Endothelial cell of umbilical vein (primary cell): ENCODE measurements at regions not wholly inside any gene's neighbourhood (a gene's known extent, or its start where the extent isn't known, plus 50 kb on each side); places are given as distances from the start of the nearest gene placed in this dataset.

Experiments
- BruUV-seq: library from RNA; stranded (reverse); fragments of 400-500 nt; replicated peaks from 2 replicates; lab custom pipeline; 2021; lab: Mats Ljungman, UMichigan
- CTCF ChIA-PET: fragments of 300-600, 350-600 bp; sonication (Branson Sonifier 250); formaldehyde crosslinking; loops from one replicate; lab custom pipeline; 2021; ENCODE audit warnings: antibody characterized with exemption, inconsistent platforms; lab: Charles Lee
- POLR2A ChIA-PET: fragments of 300-600, 350-600 bp; sonication (Branson Sonifier 250); formaldehyde crosslinking; loops from one replicate; lab custom pipeline; 2021; ENCODE audit warnings: antibody characterized with exemption, inconsistent platforms; lab: Charles Lee
- DNase-seq: peaks from one replicate; pipeline ENCODE4 v3.0.0-alpha.2; 2011; ENCODE audit warnings: low read depth, low spot score
- FAIRE-seq: peaks from 2 replicates; lab custom pipeline; 2011; peaks lifted over from hg19 to GRCh38; lab: Jason Lieb, UNC
- H2AFZ ChIP-seq: 2 replicates; pipeline ENCODE4 v1.6.0; 2012; ENCODE audit warnings: low read depth, low read length, control low read depth, inconsistent platforms
- H3K27ac ChIP-seq: 2 replicates; pipeline ENCODE4 v1.5.1; 2011; ENCODE audit warnings: low read depth, mild to moderate bottlenecking, control low read depth, low read length, moderate library complexity; ENCODE audit not compliant: insufficient read depth
- H3K27me3 ChIP-seq, 2 experiments: 2 replicates each; pipeline versions ENCODE4 v1.6.0 to v1.6.1; 2011; ENCODE audit warnings: low read length in 2 of 2, mixed read lengths in 1 of 2; ENCODE audit not compliant: control insufficient read depth in 2 of 2, insufficient read depth in 2 of 2
- H3K36me3 ChIP-seq, 2 experiments: 2 replicates in 1 of 2; 3 replicates in 1 of 2; pipeline ENCODE4 v1.5.1; 2011; ENCODE audit warnings: low read length in 2 of 2, mild to moderate bottlenecking in 1 of 2, moderate library complexity in 1 of 2; ENCODE audit not compliant: control insufficient read depth in 2 of 2, insufficient read depth in 2 of 2; ENCODE audit errors: extremely low read depth in 1 of 2
- H3K4me1 ChIP-seq: 3 replicates; pipeline ENCODE4 v1.5.1; 2011; ENCODE audit warnings: mild to moderate bottlenecking, low read length; ENCODE audit not compliant: control insufficient read depth, insufficient read depth; ENCODE audit errors: extremely low read depth
- H3K4me2 ChIP-seq: 2 replicates; pipeline ENCODE4 v1.6.1; 2011; ENCODE audit warnings: low read length, control low read depth, mixed read lengths; ENCODE audit not compliant: insufficient read depth
- H3K4me3 ChIP-seq, 3 experiments: fragments of 200-600 bp in 1 of 3; sonication (generic), shearing (Covaris generic) in 1 of 3; replicated peaks in 1 of 3; 2 replicates each; pipeline ENCODE4 v1.5.1; 2011 to 2016; ENCODE audit warnings: control low read depth in 3 of 3, low read length in 3 of 3, mild to moderate bottlenecking in 2 of 3, inconsistent platforms in 1 of 3, low read depth in 1 of 3, moderate library complexity in 1 of 3; ENCODE audit not compliant: insufficient read depth in 1 of 3
- H3K79me2 ChIP-seq: 2 replicates; pipeline ENCODE4 v1.6.0; 2012; ENCODE audit warnings: low read length, inconsistent platforms; ENCODE audit not compliant: control insufficient read depth, insufficient read depth
- H3K9ac ChIP-seq: replicated peaks from 2 replicates; pipeline ENCODE3; 2011; ENCODE audit warnings: low read length, control low read depth; ENCODE audit not compliant: insufficient read depth; ENCODE audit errors: extremely low read depth
- H3K9me1 ChIP-seq: replicated peaks from 3 replicates; pipeline ENCODE4 v1.6.0; 2011; ENCODE audit warnings: mild to moderate bottlenecking, low read length; ENCODE audit not compliant: control insufficient read depth, insufficient read depth; ENCODE audit errors: extremely low read depth
- H3K9me3 ChIP-seq: replicated peaks from 2 replicates; pipeline ENCODE4 v1.5.1; 2012; ENCODE audit warnings: low read length, inconsistent platforms; ENCODE audit not compliant: control insufficient read depth, insufficient read depth
- H4K20me1 ChIP-seq: replicated peaks from 2 replicates; pipeline ENCODE3; 2011; ENCODE audit warnings: mild to moderate bottlenecking, low read length; ENCODE audit not compliant: control insufficient read depth, insufficient read depth; ENCODE audit errors: extremely low read depth
- CTCF ChIP-seq, 2 donors: IDR thresholded peaks; 1 replicate in 1 of 2; 2 replicates in 1 of 2; pipeline ENCODE4 v1.5.1; 2011; ENCODE audit warnings: low read length in 2 of 2, mild to moderate bottlenecking in 2 of 2, moderate library complexity in 2 of 2, control low read depth in 1 of 2, inconsistent platforms in 1 of 2, low read depth in 1 of 2; ENCODE audit not compliant: insufficient read depth in 1 of 2; ENCODE audit errors: extremely low read depth in 1 of 2
- EZH2 ChIP-seq: IDR thresholded peaks from 2 replicates; pipeline ENCODE4 v1.6.1; 2012; ENCODE audit warnings: borderline replicate concordance, low read depth, mild to moderate bottlenecking, moderate library complexity, low read length, inconsistent platforms; ENCODE audit not compliant: severe bottlenecking
- FOS ChIP-seq: IDR thresholded peaks from 2 replicates; pipeline ENCODE4 v1.6.1; 2011; ENCODE audit warnings: mild to moderate bottlenecking, low read length, moderate library complexity, borderline replicate concordance; ENCODE audit not compliant: insufficient read depth
- GATA2 ChIP-seq: IDR thresholded peaks from 2 replicates; pipeline ENCODE4 v1.7.0; 2011; ENCODE audit warnings: low read depth, mild to moderate bottlenecking, moderate library complexity, mixed read lengths, low read length; ENCODE audit not compliant: insufficient read length, insufficient read depth
- JUN ChIP-seq: IDR thresholded peaks from 2 replicates; pipeline ENCODE4 v1.6.1; 2011; ENCODE audit warnings: borderline replicate concordance, low read depth; ENCODE audit not compliant: insufficient read length, insufficient read depth
- MAX ChIP-seq: IDR thresholded peaks from 2 replicates; pipeline ENCODE4 v1.6.1; 2011; ENCODE audit not compliant: insufficient read depth, insufficient read length
- MYC ChIP-seq: IDR thresholded peaks from one replicate; pipeline ENCODE4 v1.6.1; 2011; ENCODE audit warnings: mild to moderate bottlenecking, low read depth, low read length
- POLR2A ChIP-seq: IDR thresholded peaks from 2 replicates; pipeline ENCODE4 v1.6.1; 2012; ENCODE audit warnings: low read depth, mild to moderate bottlenecking, control low read depth, low read length
- POLR2AphosphoS5 ChIP-seq: IDR thresholded peaks from 2 replicates; pipeline ENCODE4 v1.6.1; 2012; ENCODE audit warnings: low read depth, mild to moderate bottlenecking, control low read depth, low read length, moderate library complexity; ENCODE audit not compliant: insufficient read depth
- dilution Hi-C: fragments of 300-500 bp; cut with MboI; formaldehyde crosslinking; loops from one replicate; pipeline ENCODE4 v1.15.0; 2019; ENCODE audit warnings: low sequenced_read_pairs; ENCODE audit not compliant: extremely low pct_ligation_motif_present
- intact Hi-C: fragments of 100-400 bp; cut with micrococcal nuclease; formaldehyde crosslinking; loops from one replicate; pipeline ENCODE4 v1.10.0; 2022

- FAIRE-seq (no peak), DNase-seq (no peak)
- ChIA-PET POLR2A (no interaction called here), CTCF (no interaction called here)
- no peak for TF ChIP-seq EZH2
- TF ChIP-seq FOS, result no peak
- TF ChIP-seq MYC, result no peak
- TF ChIP-seq GATA2, result no peak
- TF ChIP-seq POLR2AphosphoS5, result no peak
- TF ChIP-seq MAX, result no peak
- no peak for TF ChIP-seq POLR2A
- TF ChIP-seq JUN, result no peak
- no peak for TF ChIP-seq CTCF (IDR thresholded peaks at IDR 0.05; ENCODE audit: extremely low read depth in 1 of 2, insufficient read depth in 1 of 2, low read depth in 1 of 2, low read length in 2 of 2)
- H3K27me3 ChIP-seq, result no peaks in the 10 kb centered on the region
- H3K4me1 ChIP-seq, result no peaks in the 10 kb centered on the region
- H3K9me1 ChIP-seq, result no peaks in the 10 kb centered on the region
- H3K79me2 ChIP-seq, result no peaks in the 10 kb centered on the region
- H3K27ac ChIP-seq, result no peak overlapping the region
- H3K9me3 ChIP-seq, result no peaks in the 10 kb centered on the region
- dilution Hi-C loops (no loop called here), intact Hi-C loops (no loop called here)
- no peak overlapping the region for H2AFZ ChIP-seq
- no TSS peak for BruUV-seq
- no peak overlapping the region for H3K9ac ChIP-seq
- H3K4me3 ChIP-seq, result no peak overlapping the region
- H4K20me1 ChIP-seq, result no peaks in the 10 kb centered on the region
- H3K36me3 ChIP-seq, result no peaks in the 10 kb centered on the region
- no peak overlapping the region for H3K4me2 ChIP-seq
Observed at GRCh38 chr2:223524066-223524465, 78.1 kb downstream of the SCG2 start.
